ENCODE measurements at regions not wholly inside any gene's neighbourhood (a gene's known extent, or its start where the extent isn't known, plus 50 kb on each side); places are given as distances from the start of the nearest gene placed in this dataset.
"Not testable (repeated sequence)": the region's sequence is repeated elsewhere in the genome, so short reads cannot be mapped to it uniquely, and the experiment has no call there.

GRCh38 chr9:78442577-78442976 lies 145.7 kb downstream of the PSAT1 start:
- POLR2A ChIA-PET (ENCODE audit: partially characterized antibody), result interaction anchor here (0.7 kb wide), 1 partner anchor 48 kb away, joined by 3 read pairs; no protein-coding TSS in a partner anchor
- not testable (repeated sequence) for H3K9me3 ChIP-seq (ENCODE audit: insufficient read depth in 2 of 2, low read depth in 1 of 2, low read length in 1 of 2); H3K4ac ChIP-seq (replicated peaks; ENCODE audit: insufficient read length, low read depth, low read length); H2BK12ac ChIP-seq (ENCODE audit: low read depth, low read length); H3K79me1 ChIP-seq (ENCODE audit: low read depth, low read length); H2BK5ac ChIP-seq (ENCODE audit: low read depth, low read length); H3K36me3 ChIP-seq (ENCODE audit: control insufficient read depth in 2 of 4, insufficient read depth in 4 of 4, low read length in 3 of 4); H2BK120ac ChIP-seq (replicated peaks; ENCODE audit: low read depth, low read length); H2AK5ac ChIP-seq (ENCODE audit: low read depth, low read length); H2BK20ac ChIP-seq (ENCODE audit: low read length); H4K20me1 ChIP-seq (replicated peaks in 1 of 2; ENCODE audit: control insufficient read depth in 1 of 2, insufficient read depth in 2 of 2, low read length in 2 of 2); H3K56ac ChIP-seq (replicated peaks; ENCODE audit: insufficient read length, low read depth, low read length); H3K23ac ChIP-seq (ENCODE audit: insufficient read length); FAIRE-seq; H4K8ac ChIP-seq (ENCODE audit: extremely low read depth, insufficient read depth, low read length); H3K27me3 ChIP-seq (replicated peaks in 1 of 4; ENCODE audit: control insufficient read depth in 3 of 4, extremely low read depth in 1 of 4, insufficient read depth in 3 of 4, low read length in 3 of 4); H3K23me2 ChIP-seq (ENCODE audit: low read depth, low read length); H4K91ac ChIP-seq (replicated peaks; ENCODE audit: insufficient read length, low read length); H3K27ac ChIP-seq (ENCODE audit: low read depth, low read length); H3K79me2 ChIP-seq (ENCODE audit: control insufficient read depth in 1 of 2, insufficient read depth in 2 of 2, low read length in 2 of 2); H4K5ac ChIP-seq (ENCODE audit: insufficient read length, low read depth, low read length); H2AFZ ChIP-seq (ENCODE audit: low read length); H3K4me3 ChIP-seq (ENCODE audit: extremely low read depth in 1 of 4, insufficient read depth in 2 of 4, low read depth in 3 of 4, low read length in 4 of 4); DNase-seq (ENCODE audit: low read depth in 1 of 2, low spot score in 2 of 2); H3K9ac ChIP-seq (replicated peaks in 1 of 4; ENCODE audit: extremely low read depth in 1 of 4, low read depth in 3 of 4, low read length in 3 of 4); H3K18ac ChIP-seq (ENCODE audit: extremely low read depth, low read length); H3K4me2 ChIP-seq (ENCODE audit: insufficient read depth in 1 of 2, low read depth in 2 of 2, low read length in 2 of 2); H2BK15ac ChIP-seq (ENCODE audit: low read length); H3K14ac ChIP-seq (ENCODE audit: insufficient read length)
- CTCF ChIA-PET (ENCODE audit: partially characterized antibody), result interaction anchor here (0.8 to 1.5 kb wide), 7 partner anchors 12 to 354 kb away, joined by 3 to 4 read pairs (median 3); no protein-coding TSS in a partner anchor
- peaks cover 7 to 23% (median 17%) of the 10 kb centered on the region in 4 experiments for H3K4me1 ChIP-seq (replicated peaks in 1 of 4; ENCODE audit: control insufficient read depth in 3 of 4, insufficient read depth in 4 of 4, low read length in 3 of 4)
- WGBS, 2 experiments (ENCODE audit: extremely low coverage in 1 of 2, insufficient coverage in 1 of 2, insufficient read length in 1 of 2, insufficient replicate concordance in 2 of 2, low coverage in 1 of 2, low lambda C conversion rate in 2 of 2, missing lambda C conversion rate in 1 of 2), result 91% methylated on average over 7 of the region's 7 CpGs; no CpG with 5 or more reads in 1 of the 2 experiments
